ENCODE measurements at regions not wholly inside any gene's neighbourhood (a gene's known extent, or its start where the extent isn't known, plus 50 kb on each side); places are given as distances from the start of the nearest gene placed in this dataset.

DNA sequence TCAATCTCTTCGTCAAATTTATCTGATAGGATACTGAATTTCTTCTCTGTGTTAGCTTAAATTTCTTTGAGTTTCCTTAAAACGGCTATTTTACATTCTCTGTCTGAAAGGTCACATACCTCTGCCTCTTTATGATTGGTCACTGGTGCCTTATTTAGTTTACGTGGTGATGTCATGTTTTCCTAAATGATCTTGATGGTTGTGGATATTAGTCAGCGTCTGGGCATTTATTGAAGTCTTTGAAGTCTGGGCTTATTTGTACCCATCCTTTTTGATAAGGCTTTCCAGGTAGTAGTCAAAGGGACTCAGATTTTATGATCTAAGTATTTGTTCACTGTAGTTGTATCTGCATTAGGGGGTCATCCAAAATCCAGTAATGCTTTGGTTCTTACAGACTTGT, 1407.5 kb upstream of the LRRTM3 start:
- no peak overlapping the region for H3K4me3 ChIP-seq (ENCODE audit: low read depth, low read length)
- H3K4me1 ChIP-seq (ENCODE audit: control insufficient read depth, insufficient read depth, low read length), result no peaks in the 10 kb centered on the region
- no peak overlapping the region for H3K9ac ChIP-seq (ENCODE audit: low read depth, low read length)
- no peaks in the 10 kb centered on the region for H3K27me3 ChIP-seq (ENCODE audit: control insufficient read depth, insufficient read depth, low read length)
- no peaks in the 10 kb centered on the region for H3K36me3 ChIP-seq (ENCODE audit: control insufficient read depth, insufficient read depth, low read length)
- H3K27ac ChIP-seq (ENCODE audit: low read depth, low read length), result no peak overlapping the region
- H3K9me3 ChIP-seq (ENCODE audit: control insufficient read depth, insufficient read depth, low read length), result no peaks in the 10 kb centered on the region

DNA sequence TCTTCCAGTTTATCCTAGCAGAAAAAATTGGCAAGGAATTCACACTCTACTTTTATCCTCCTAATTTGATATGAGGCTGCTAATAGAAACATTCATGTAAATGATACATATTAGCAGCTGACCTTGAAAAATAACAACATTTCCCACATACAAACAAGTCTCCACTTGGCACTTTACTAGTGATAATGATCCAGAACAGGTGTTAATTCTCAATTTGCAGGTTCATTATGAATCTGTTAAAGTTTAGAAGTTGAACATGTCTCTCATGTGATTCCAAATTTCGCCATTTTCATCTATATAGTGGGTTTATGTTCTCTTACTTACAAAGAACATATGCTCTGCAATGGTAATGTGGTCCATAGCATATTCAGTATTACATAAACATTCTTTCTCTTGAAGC, 1396.8 kb upstream of the LRRTM3 start:
- H3K9ac ChIP-seq (ENCODE audit: low read depth, low read length), result no peak overlapping the region

DNA sequence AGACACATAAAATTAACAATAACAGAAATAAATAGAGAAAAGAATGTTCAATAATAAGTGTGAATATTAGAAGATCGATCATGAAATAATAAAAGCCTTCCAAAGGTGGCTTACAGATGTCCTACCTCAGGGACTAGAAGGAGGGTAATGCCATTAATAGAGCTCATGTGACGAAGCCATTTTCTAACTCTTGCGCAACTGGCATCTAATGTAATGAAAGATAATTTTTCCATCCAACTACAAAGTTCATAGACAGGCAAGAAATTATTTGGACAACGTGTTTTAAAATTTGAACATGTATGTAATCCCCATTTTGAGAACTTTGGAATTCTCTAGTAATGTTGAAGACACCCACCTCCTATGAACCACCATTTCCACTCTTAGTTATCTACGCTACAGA, 1394.3 kb upstream of the LRRTM3 start:
- H3K9me3 ChIP-seq (ENCODE audit: control insufficient read depth, insufficient read depth, low read length), result no peaks in the 10 kb centered on the region
- H3K36me3 ChIP-seq (ENCODE audit: control insufficient read depth, insufficient read depth, low read length), result no peaks in the 10 kb centered on the region
- no peak overlapping the region for H3K9ac ChIP-seq (ENCODE audit: low read depth, low read length)
- H3K4me1 ChIP-seq (ENCODE audit: control insufficient read depth, insufficient read depth, low read length), result no peaks in the 10 kb centered on the region
- no peak overlapping the region for H3K27ac ChIP-seq (ENCODE audit: low read depth, low read length)
- no peak overlapping the region for H3K4me3 ChIP-seq (ENCODE audit: low read depth, low read length)
- no peaks in the 10 kb centered on the region for H3K27me3 ChIP-seq (ENCODE audit: control insufficient read depth, insufficient read depth, low read length)

More for the DNA sequence above, 1396.8 kb upstream of the LRRTM3 start:
- H3K9me3 ChIP-seq (ENCODE audit: control insufficient read depth, insufficient read depth, low read length), result no peaks in the 10 kb centered on the region
- no peak overlapping the region for H3K4me3 ChIP-seq (ENCODE audit: low read depth, low read length)
- no peaks in the 10 kb centered on the region for H3K4me1 ChIP-seq (ENCODE audit: control insufficient read depth, insufficient read depth, low read length)
- H3K27ac ChIP-seq (ENCODE audit: low read depth, low read length), result no peak overlapping the region
- H3K36me3 ChIP-seq (ENCODE audit: control insufficient read depth, insufficient read depth, low read length), result no peaks in the 10 kb centered on the region
- H3K27me3 ChIP-seq (ENCODE audit: control insufficient read depth, insufficient read depth, low read length), result no peaks in the 10 kb centered on the region

DNA sequence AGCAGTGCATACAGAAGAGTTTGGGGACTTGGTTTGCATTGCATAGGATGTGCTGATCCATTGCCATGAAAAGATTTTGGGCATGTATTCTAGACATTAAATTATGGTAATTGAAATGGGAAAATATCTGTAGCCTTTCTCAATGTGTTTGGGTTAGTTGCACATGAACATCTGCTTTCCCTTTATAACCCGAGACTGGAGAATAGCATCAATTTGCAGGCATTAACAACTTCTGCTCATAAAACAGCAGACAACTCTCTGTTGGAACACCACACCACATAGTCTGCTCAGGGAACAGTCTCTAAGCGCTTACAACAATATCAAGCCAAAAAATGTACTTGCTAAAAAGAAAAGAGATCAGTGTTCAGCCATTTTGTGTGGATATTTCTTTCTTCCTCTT, 1391.1 kb upstream of the LRRTM3 start:
- no peaks in the 10 kb centered on the region for H3K36me3 ChIP-seq (ENCODE audit: control insufficient read depth, insufficient read depth, low read length)
- no peak overlapping the region for H3K27ac ChIP-seq (ENCODE audit: low read depth, low read length)
- no peak overlapping the region for H3K4me3 ChIP-seq (ENCODE audit: low read depth, low read length)
- no peaks in the 10 kb centered on the region for H3K4me1 ChIP-seq (ENCODE audit: control insufficient read depth, insufficient read depth, low read length)
- no peak overlapping the region for H3K9ac ChIP-seq (ENCODE audit: low read depth, low read length)
- H3K9me3 ChIP-seq (ENCODE audit: control insufficient read depth, insufficient read depth, low read length), result no peaks in the 10 kb centered on the region
- no peaks in the 10 kb centered on the region for H3K27me3 ChIP-seq (ENCODE audit: control insufficient read depth, insufficient read depth, low read length)

DNA sequence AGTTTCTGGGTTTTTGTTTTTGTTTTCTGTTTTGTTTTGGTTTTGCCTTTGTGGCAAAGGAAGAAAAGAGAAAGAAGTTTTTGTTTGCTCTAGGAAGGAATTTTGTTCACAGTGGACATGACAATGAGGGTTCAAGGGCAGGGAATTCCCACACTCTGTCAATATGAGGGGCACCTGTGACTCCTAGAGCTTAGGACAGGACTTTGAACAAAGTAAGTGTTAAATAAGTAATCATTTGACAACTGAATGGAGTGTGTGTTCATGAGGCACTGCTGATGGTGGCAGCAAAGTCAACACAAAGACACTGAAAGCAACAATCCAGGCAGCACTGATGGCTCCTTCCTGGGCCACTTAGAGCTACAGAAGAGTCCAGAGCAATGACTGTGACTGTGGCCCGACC, 1381.1 kb upstream of the LRRTM3 start:
- Histone ChIP-seq H3K4me1 (ENCODE audit: control insufficient read depth, insufficient read depth, low read length) (no peaks in the 10 kb centered on the region), H3K27ac (ENCODE audit: low read depth, low read length) (no peak overlapping the region), H3K9ac (ENCODE audit: low read depth, low read length) (no peak overlapping the region), H3K36me3 (ENCODE audit: control insufficient read depth, insufficient read depth, low read length) (no peaks in the 10 kb centered on the region), H3K27me3 (ENCODE audit: control insufficient read depth, insufficient read depth, low read length) (no peaks in the 10 kb centered on the region), H3K4me3 (ENCODE audit: low read depth, low read length) (no peak overlapping the region), H3K9me3 (ENCODE audit: control insufficient read depth, insufficient read depth, low read length) (no peaks in the 10 kb centered on the region)

GRCh38 chr10:65548001-65548400, 1377.8 kb upstream of the LRRTM3 start:
- H3K4me1 ChIP-seq (ENCODE audit: control insufficient read depth, insufficient read depth, low read length), result no peaks in the 10 kb centered on the region
- no peak overlapping the region for H3K9ac ChIP-seq (ENCODE audit: low read depth, low read length)
- H3K36me3 ChIP-seq (ENCODE audit: control insufficient read depth, insufficient read depth, low read length), result no peaks in the 10 kb centered on the region
- no peaks in the 10 kb centered on the region for H3K9me3 ChIP-seq (ENCODE audit: control insufficient read depth, insufficient read depth, low read length)
- no peak overlapping the region for H3K27ac ChIP-seq (ENCODE audit: low read depth, low read length)
- H3K4me3 ChIP-seq (ENCODE audit: low read depth, low read length), result no peak overlapping the region
- H3K27me3 ChIP-seq (ENCODE audit: control insufficient read depth, insufficient read depth, low read length), result no peaks in the 10 kb centered on the region

GRCh38 chr10:65550761-65551160, 1375.1 kb upstream of the LRRTM3 start:
- Histone ChIP-seq H3K36me3 (ENCODE audit: control insufficient read depth, insufficient read depth, low read length) (no peaks in the 10 kb centered on the region), H3K9me3 (ENCODE audit: control insufficient read depth, insufficient read depth, low read length) (no peaks in the 10 kb centered on the region), H3K9ac (ENCODE audit: low read depth, low read length) (no peak overlapping the region), H3K4me3 (ENCODE audit: low read depth, low read length) (no peak overlapping the region), H3K4me1 (ENCODE audit: control insufficient read depth, insufficient read depth, low read length) (no peaks in the 10 kb centered on the region), H3K27me3 (ENCODE audit: control insufficient read depth, insufficient read depth, low read length) (no peaks in the 10 kb centered on the region), H3K27ac (ENCODE audit: low read depth, low read length) (no peak overlapping the region)

GRCh38 chr10:65555192-65555591, 1370.6 kb upstream of the LRRTM3 start:
- no peaks in the 10 kb centered on the region for H3K36me3 ChIP-seq (ENCODE audit: control insufficient read depth, insufficient read depth, low read length)
- H3K27me3 ChIP-seq (ENCODE audit: control insufficient read depth, insufficient read depth, low read length), result no peaks in the 10 kb centered on the region
- H3K9ac ChIP-seq (ENCODE audit: low read depth, low read length), result no peak overlapping the region
- no peak overlapping the region for H3K4me3 ChIP-seq (ENCODE audit: low read depth, low read length)
- H3K9me3 ChIP-seq (ENCODE audit: control insufficient read depth, insufficient read depth, low read length), result no peaks in the 10 kb centered on the region
- H3K27ac ChIP-seq (ENCODE audit: low read depth, low read length), result no peak overlapping the region
- H3K4me1 ChIP-seq (ENCODE audit: control insufficient read depth, insufficient read depth, low read length), result no peaks in the 10 kb centered on the region

DNA sequence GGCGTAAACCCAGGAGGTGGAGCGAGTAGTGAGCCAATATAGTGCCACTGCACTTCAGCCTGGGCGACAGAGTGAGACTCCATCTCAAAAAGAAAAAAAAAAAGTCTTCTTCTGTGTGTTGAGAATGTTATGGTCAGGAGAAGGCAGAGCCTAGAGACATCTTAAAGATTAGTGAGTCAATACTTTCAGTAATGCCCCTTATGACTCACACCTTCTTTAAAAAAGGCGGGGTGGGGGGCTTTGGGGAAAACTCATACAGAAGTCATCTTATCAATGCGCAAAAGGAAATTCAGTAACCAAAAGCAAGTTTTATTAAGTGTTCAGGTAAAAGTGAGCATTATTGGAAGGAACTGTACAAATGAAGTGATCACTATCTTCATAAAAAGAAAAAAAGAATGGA, 1369.8 kb upstream of the LRRTM3 start:
- Histone ChIP-seq H3K36me3 (ENCODE audit: control insufficient read depth, insufficient read depth, low read length) (no peaks in the 10 kb centered on the region), H3K4me3 (ENCODE audit: low read depth, low read length) (no peak overlapping the region), H3K9ac (ENCODE audit: low read depth, low read length) (no peak overlapping the region), H3K4me1 (ENCODE audit: control insufficient read depth, insufficient read depth, low read length) (no peaks in the 10 kb centered on the region), H3K27me3 (ENCODE audit: control insufficient read depth, insufficient read depth, low read length) (no peaks in the 10 kb centered on the region), H3K27ac (ENCODE audit: low read depth, low read length) (no peak overlapping the region), H3K9me3 (ENCODE audit: control insufficient read depth, insufficient read depth, low read length) (no peaks in the 10 kb centered on the region)

- Histone ChIP-seq H3K9ac (ENCODE audit: low read depth, low read length) (no peak overlapping the region), H3K27ac (ENCODE audit: low read depth, low read length) (no peak overlapping the region), H3K36me3 (ENCODE audit: control insufficient read depth, insufficient read depth, low read length) (no peaks in the 10 kb centered on the region), H3K4me1 (ENCODE audit: control insufficient read depth, insufficient read depth, low read length) (no peaks in the 10 kb centered on the region), H3K9me3 (ENCODE audit: control insufficient read depth, insufficient read depth, low read length) (no peaks in the 10 kb centered on the region), H3K4me3 (ENCODE audit: low read depth, low read length) (no peak overlapping the region), H3K27me3 (ENCODE audit: control insufficient read depth, insufficient read depth, low read length) (no peaks in the 10 kb centered on the region)
Measured at GRCh38 chr10:65559369-65559768, 1366.5 kb upstream of the LRRTM3 start.

- Histone ChIP-seq H3K4me1 (ENCODE audit: control insufficient read depth, insufficient read depth, low read length) (no peaks in the 10 kb centered on the region), H3K9me3 (ENCODE audit: control insufficient read depth, insufficient read depth, low read length) (no peaks in the 10 kb centered on the region), H3K36me3 (ENCODE audit: control insufficient read depth, insufficient read depth, low read length) (no peaks in the 10 kb centered on the region), H3K27ac (ENCODE audit: low read depth, low read length) (no peak overlapping the region), H3K4me3 (ENCODE audit: low read depth, low read length) (no peak overlapping the region), H3K9ac (ENCODE audit: low read depth, low read length) (no peak overlapping the region), H3K27me3 (ENCODE audit: control insufficient read depth, insufficient read depth, low read length) (no peaks in the 10 kb centered on the region)
Measured at GRCh38 chr10:65565246-65565645, 1360.6 kb upstream of the LRRTM3 start.

- H3K4me1 ChIP-seq (ENCODE audit: control insufficient read depth, insufficient read depth, low read length), result 0 out of 2 replicates have a peak, but pooled peaks cover 5% of the 10 kb centered on the region
- H3K27ac ChIP-seq (ENCODE audit: low read depth, low read length), result no peak overlapping the region
- no peaks in the 10 kb centered on the region for H3K36me3 ChIP-seq (ENCODE audit: control insufficient read depth, insufficient read depth, low read length)
- H3K27me3 ChIP-seq (ENCODE audit: control insufficient read depth, insufficient read depth, low read length), result no peaks in the 10 kb centered on the region
- H3K9ac ChIP-seq (ENCODE audit: low read depth, low read length), result no peak overlapping the region
- no peaks in the 10 kb centered on the region for H3K9me3 ChIP-seq (ENCODE audit: control insufficient read depth, insufficient read depth, low read length)
- no peak overlapping the region for H3K4me3 ChIP-seq (ENCODE audit: low read depth, low read length)
Measured at GRCh38 chr10:65566906-65567305, 1358.9 kb upstream of the LRRTM3 start.
